ENCODE measurements at regions not wholly inside any gene's neighbourhood (a gene's known extent, or its start where the extent isn't known, plus 50 kb on each side); places are given as distances from the start of the nearest gene placed in this dataset.

DNA sequence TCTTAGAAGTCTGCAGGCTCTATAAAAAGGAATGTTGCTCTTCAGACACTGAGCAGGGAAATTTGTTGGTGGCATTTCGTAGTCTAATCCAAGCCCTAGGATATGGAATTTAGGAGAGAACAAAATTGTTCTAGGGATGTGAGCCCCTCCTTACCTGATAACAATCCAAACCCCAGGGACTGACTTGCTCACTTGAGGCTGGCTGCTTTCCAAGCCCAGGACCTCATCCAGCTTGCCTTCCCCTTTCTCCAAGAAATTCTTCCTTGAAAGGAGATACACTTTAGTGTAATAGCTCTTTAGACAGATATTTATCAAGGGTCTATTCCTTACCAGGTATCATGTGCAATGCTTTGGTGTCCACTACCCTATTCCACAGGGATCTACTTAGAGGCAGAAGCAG, 279.8 kb downstream of the C1D start:
- no peak for DNase-seq

DNA sequence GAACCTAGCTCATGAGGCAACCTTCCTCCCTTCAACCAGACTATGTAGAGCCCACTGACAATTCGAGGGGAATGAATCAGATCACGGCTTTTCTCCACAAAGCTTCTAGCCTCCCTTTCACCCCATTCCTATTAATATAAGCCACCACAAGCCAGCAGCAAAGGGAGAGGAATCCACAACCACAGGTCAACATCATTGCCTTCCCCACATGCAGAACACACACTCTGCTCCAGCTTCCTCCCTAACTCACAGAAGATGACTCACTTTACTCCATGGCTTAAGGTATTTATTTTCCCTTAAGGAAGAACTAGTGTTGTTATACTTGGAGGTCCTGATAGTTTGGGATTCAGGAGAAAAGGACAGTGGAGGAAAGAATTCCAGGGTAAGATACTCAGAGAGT, 272.2 kb downstream of the C1D start:
- DNase-seq = no peak

DNA sequence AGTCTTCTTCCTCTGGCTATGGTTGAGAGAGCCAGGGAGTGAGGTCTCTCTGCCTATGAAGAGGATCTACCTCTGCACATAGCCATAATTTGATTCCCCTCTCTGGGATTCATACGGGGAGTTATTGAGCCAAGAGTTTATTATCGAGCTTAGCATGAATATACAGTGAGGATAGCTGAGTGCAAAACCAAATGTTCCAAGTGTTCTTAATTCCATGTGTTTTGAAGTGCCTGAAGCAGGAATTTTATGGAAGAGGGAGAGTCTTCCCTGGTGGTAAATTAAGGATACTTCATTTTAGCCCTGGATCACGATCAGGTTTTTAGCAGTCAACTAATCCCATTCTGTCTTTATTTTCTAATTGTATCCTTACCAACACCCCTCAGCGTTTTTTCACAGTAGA, 270.6 kb downstream of the C1D start:
- no peak for DNase-seq

DNA sequence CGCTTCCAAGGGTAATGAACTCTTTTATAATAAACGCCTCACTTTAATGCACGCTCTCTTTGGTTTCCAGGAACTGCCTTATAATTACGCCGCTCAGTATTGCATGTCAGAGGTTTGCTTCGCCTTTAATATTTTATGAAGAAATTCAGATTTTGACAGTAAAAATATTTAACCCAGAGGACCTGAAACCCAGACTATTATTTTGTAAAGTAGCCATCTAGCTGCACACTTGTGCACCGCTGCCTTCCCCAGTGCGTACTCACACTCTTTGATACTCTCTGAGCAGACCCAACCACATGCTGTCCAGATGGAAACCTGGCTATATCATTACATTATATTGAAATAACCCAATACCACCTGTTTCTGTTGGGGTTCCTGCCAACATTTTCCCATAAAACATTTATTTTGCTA, 270.1 kb downstream of the C1D start:
- no peak for DNase-seq

DNA sequence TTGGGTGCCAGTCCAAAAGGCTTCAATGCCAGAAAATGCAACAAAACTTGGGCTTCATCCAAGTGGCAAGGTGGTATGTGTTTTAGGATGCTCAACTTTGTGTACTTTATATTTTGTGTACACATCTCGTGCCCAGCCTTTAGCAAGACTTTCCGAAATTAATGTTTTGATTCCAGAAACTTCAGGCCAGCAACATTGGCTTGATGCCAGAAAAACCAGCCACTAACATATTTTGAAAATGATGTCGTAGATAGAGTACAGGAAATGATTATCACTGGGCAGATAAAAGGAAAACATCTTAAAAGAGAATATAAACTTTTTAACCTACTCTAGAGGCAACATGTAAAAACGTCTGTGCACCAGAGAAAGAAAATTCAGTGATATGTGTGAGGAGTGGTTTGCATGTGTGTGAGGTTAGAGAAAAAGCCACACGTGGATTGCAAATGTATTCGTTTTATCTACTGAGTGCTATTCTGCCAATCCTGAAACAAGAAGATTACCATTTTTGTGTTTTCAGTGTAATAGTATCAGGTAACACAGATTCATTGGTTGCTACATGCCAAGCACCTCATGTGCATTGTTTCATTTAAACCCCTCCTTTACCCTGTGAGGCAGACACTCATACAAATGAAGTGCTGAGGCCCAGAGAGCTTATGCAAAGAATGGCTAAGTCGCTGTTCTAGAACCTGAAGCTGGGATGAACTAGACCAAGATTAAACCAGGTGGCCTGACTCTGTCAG, 264.8 kb downstream of the C1D start:
- no peak for DNase-seq

DNA sequence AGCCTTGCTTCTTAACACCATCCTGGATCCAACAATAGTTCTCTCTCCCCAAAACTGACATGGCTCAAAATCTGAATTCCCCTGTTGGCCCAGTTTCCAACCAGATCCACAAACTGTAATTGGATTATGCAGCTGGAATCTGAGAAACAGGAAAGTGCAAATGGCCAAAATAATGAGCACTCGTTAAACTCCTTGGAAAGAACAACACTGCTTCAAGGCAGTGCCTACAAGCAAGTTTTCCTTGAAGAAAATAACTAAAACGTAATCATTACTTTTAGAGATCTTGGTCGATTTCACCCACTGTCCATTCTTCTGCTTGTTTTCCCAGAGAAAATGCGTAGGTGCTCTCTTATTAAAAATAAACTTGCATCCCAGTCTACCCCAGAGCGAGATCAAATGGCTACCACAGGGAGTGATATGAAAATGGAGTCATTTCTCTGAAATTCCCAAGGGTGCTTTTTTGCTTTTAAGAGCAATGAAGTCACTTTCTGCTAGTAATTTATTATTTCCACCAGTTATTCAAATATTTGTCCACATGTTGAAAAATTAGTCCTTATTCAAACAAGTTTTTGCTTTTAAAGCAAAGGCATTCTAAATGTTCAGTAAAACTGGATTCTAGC, 264.2 kb downstream of the C1D start:
- DNase-seq = no peak

DNA sequence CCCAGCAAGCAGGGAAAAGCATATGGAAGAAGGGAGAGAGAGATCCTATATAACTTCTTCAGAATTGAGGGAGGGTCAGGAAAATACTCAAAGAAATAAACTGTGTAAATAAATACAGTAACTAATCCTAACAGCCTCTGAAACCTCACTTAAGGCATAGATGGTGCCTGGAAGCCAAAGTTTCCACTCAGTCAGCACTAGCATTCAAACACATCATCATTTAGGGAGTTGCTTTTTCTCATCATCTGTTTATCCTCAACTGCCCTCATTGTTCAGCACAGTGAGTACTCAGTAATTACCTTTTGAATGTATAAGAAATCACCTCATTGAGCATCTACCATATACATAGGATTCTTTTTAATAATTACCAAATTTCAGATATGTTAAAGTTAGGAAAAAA, 262.9 kb downstream of the C1D start:
- DNase-seq = no peak

DNA sequence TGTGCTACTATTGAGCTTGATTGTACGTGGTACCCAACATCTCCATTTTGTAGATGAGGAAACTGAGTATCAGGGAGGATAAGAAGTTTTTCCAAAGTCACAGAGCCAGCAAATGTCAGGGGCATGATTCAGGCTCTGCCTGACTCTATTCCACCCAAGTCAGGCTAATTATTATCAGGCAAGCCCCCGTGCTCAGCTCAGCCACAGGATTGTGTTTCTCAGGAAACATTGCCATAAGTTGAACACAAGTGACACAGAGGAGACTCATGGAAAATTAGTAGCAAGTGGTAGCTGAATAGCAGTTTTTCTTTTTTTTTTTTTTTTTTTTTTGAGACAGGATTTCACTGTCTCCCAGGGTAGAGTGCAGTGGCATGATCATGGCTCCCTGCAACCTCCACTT, 260.5 kb downstream of the C1D start:
- DNase-seq = no peak

DNA sequence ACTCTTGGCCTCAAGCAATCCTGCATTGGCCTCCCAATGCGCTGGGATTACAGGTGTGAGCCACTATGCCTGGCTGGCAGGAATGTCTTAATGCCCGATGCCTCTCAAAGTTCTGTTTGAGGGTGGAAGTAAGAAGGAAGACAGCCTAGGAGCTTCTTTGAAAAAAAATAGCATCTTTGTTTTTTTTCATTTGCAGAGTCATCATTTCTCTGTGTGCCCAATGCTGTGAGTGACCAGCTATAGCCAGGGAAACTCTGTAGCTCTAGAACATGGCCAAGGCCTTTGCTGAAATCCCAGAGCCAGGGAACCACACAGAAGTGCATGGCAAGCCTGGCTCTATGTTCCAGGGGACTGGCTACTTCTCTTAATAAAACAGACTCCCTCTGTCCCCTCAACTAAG, 260.0 kb downstream of the C1D start:
- no peak for DNase-seq

DNA sequence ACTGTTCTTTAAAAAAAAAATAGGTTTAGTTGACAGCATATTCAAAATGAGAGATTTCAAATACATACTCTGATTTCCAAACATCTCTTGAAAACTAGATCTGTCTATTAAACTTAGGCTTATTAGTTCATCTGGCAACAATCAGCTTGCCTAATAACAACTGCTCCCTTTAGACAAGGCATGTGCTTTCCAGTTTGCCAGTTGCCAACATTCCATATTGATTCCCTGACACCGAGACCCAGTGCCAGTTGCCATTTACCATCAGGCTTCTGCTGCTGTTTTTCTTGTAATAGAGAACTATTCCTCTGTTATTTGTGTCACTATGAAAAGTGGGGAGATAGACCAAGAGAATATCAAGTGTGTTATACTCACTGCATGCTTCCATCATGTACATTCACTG, 256.0 kb downstream of the C1D start:
- DNase-seq = no peak

DNA sequence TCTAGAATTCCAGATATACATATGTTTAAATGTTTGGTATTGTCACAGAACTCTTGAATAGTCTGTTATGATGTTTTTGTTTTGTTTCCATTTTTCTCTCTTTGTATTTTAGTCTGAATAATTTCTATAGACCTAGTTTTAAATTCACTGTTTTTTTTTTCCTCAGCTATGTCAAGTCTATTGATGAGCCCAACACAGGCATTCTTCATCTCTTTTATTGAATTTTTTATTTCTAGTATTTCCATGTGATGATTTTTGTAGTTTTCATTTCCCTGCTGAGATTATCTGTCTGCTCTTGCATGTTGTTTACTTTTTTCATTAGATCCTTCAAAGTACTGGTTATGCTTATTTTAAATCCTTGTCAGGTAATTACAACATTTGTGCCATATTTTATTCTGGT, 254.7 kb downstream of the C1D start:
- no peak for DNase-seq

DNA sequence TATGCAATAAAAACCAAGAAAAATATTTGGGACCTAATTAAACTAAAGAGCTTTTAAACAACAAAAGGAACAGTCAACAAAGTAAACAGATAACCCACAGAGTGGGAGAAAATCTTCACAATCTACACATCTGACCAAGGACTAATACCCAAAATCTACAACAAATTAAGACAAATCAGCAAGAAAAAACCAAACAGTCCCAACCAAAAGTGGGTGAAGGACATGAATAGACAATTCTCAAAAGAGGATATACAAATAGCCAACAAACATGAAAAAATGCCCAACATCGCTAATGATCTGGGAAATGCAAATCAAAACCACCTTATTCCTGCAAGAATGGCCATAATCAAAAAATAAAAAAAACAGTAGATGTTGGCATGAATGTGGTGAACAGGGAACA, 250.1 kb downstream of the C1D start:
- DNase-seq = no peak

DNA sequence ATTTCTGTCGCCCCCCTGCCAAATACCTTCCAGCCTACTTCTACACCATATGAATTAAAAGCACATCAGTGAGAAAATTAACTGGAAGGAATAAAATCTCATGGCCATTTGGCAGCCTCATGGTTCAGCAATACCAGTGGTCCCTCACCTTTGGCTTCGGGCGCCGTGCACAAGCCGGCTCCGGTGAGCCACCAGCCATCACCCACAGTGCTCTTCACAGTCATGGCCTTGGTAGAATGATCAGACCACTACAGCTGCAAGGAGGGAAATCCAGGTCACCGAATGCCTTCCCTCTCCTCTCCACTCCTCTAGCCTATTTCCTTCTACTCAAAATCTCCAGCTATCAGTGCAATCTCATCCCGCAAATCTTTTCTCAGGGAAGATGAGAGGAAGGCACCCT, 239.1 kb downstream of the C1D start:
- no peak for DNase-seq

DNA sequence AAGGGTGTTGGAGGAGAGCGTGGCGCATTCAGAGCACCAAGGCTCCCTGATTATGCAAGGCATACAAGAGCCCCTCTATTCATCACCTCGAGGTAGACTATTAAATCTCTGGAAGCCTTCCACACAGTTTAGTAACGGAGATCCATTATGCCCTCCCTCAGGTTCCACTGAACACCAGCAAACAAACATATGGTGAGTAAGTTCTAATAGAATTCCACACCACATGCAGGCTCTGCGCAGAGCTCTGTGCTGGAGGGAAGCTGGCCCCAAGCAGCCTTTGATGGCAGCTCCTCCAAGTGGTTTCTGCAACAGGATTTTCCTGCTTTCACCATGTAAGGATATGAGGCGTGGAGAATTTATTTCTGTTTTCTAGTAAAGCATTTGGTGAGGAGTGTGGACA, 238.6 kb downstream of the C1D start:
- DNase-seq = no peak

DNA sequence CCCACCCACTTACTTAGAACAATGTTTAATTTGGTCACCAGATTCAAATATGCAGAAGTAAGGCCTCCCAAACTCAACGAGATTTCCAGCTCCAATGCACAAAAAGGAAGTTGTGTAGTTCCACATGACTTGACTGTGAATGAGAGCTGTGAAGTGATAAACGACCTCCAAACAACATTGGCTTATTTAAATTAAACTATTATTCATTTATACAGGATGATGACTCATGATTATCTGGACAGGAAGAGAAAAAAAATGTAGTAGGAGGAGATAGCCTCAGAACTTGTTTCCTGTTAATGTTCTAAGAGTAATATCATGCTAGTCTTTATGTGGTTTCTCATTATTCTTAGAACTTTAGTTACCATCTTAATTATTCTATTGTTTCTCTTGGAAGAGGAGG, 237.3 kb downstream of the C1D start:
- no peak for DNase-seq

DNA sequence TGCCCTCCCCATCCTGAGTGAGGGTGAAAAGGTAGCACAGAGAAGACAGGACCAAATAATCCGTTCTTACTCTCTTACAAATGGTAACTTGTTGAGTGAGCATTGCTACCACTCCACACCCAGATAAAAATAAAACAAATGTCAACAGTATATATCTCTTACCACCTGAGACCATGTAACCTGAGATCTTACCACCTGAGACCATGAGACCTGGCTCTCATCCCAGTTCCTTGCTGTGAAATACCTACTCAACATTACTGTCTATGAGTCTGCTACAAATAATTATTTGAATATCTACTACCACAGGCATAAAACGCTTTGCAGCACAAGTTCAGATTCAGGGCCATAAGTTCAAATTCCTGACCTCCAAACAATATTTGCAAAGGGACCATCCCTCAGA, 234.7 kb downstream of the C1D start:
- no peak for DNase-seq

DNA sequence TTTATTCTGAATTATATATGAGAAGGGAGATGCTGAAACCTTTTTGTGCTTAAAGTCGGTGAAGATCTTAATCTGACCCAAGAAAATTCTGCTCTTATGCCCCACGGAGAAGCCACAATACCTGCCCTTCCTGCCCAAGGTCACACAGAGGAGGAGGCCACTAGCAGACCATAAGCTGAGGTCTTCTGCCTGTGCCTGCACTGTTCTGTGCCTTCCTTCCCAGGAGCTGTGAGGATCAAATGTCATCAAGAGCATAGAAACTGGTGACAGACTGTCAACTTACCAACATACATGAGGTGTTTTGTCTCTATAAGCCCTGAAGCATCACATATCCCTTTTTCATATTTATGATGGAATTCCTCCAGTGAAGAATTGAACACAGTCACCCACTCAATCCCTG, 233.3 kb downstream of the C1D start:
- no peak for DNase-seq

DNA sequence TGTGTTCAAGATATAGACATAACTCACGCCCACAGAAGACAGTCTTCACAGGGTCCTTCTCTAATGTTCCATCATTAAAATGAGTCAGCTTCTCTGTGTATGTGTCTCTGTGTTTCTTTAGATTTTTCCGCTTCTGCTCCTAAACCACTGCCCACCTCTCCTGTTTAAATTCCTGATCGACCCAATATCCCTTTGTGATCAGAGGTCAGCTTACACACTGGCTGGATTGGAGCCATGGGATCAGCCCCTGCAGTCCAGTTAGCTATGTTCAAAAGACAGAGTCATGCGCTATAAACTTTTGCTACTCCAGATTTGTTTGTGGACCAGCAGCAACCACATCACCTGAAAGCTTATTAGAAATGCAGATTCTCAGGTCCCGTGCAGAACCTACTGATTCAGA, 229.2 kb downstream of the C1D start:
- no peak for DNase-seq

DNA sequence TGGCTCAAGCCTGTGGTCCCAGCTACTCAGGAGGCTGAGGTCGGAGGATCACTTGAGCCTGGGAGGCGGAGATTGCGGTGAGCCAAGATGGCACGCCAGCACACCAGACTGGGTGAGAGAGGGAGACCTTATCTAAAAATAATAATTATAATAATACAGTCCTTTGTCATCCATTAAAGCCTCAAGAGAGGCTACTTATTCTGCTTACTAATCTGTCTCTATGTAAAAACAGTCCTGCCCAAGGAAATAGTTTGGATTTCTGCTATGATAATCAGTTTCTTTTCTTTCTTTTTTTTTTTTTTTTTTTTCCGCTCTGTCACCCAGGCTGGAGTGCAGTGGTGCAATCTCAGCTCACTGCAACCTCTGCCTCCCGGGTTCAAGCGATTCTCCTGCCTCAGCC, 228.3 kb downstream of the C1D start:
- no peak for DNase-seq

DNA sequence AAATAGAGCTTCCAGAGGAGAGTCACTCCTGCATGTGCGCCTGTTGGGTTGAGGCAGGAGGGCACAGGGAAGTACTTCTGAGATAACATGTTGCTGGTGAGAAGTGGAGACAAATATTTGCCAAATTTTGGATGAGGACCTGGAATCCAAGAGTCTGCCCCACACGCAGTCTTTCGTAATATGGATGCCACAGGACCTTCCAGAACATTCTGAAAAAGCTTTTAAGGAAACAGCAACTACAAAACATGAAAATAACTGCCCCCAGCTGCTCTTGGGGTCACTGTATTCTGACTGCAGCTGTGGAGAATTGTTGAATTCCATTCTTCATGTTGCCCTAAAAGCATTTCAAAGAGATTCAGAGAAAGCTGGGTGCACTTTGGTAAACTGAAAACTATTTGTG, 227.5 kb downstream of the C1D start:
- DNase-seq = no peak

DNA sequence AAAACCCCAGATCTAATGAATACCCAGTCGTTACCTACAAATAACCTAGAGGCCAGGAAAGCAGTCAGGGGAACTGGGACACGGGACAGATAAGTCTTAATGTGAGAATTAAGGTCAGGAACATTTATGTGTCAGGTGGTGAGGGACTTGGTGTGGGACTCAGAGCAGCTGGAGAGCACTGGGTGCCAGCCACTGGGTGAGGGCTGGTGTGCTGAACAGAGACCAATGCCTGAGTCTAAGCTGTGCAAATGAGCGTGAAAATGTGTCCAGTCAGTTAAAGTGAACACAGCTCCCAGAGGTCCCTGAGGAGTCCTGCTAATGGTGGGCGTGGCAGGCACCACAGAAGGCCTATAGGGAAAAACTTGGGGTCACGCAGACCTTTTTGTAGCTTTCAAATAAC, 225.9 kb downstream of the C1D start:
- no peak for DNase-seq

DNA sequence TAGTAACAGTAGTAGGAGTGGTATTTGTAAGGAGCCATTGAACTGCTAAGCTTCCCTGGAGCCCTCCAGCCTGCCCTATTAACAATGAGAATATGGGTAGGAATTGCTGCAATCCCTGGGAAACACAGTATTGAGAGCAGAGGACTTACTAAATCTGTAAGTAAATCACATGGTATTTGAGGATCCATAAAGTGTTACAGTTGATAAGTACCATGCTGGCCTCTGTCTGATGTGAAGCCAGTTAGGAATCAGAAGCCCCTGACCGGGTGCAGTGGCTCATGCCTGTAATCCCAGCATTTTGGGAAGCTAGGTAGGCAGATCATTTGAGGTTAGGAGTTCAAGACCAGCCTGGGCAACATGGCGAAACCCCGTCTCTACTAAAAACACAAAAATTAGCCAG, 224.6 kb downstream of the C1D start:
- DNase-seq = no peak

DNA sequence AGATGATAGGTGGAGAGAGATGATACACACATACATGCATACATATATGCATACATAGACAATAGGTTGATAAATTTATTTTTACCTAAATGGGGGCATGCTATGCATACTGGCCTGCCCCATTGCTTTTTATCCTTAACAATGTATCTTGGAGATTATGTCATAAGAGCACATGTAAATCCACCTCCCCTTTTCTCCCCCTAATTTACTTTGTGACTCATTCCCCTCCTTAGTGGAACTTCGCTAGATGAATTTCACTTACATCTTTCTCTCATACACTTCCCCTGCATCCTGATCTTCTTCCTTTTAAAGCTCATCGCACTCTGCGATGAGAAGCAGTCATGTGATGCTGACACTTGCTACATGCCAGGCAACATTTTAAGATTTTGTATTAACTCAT, 223.6 kb downstream of the C1D start:
- DNase-seq = no peak

DNA sequence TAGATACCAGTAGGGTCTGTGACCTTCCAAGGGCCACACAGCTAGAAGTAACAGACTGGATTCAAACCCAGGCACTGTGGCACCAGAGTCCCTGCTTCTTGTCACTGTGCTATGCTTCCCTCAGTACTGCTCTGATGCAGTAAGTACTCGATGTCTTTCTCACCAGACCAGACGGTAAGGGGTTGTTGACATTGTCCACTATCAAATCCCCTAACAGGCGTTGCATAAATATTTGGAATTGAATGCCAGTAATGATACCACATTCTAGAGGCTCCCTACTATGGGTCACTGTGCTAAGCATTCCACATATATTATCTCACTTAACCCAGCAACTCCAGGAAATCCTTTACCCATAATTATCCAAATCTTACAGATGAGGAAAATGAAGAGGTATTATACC, 223.1 kb downstream of the C1D start:
- DNase-seq = no peak

DNA sequence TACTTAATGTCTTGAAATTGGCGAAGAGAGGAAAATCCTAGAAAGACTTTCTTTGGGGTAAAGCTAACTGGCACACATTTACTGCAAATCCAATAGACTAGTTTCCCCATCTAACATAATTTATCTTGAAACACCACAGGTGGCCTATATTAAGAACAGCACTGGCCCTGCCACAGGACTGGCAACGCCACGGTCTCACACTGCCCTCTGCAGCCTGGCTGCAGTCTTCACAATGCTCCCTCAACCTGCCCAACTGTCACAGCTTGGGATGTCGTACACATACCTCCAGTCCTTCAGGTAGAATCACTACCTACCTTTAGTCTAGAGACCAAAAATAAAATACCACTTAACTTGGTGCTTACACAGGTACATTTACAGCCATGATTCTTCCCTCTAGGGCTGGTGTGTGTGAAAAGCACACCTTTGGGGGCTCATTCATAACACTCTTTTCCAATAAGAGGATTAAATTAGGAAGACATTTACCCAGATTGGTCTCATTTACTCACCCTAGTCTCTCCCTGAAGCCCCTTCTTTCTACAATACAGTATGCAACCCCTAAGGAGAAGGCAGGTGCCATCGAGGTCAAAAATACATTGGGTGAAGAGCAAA, 222.2 kb downstream of the C1D start:
- DNase-seq = peak; percentile 20

Measured in stimulated activated CD4-positive, alpha-beta T cell treated with anti-CD3 and anti-CD28 coated beads, Interleukin-12 subunit alpha, Interleukin-12 subunit beta, amount 100 ng/mL, for 4 hours (primary cell).